ENCODE measurements at regions not wholly inside any gene's neighbourhood (a gene's known extent, or its start where the extent isn't known, plus 50 kb on each side); places are given as distances from the start of the nearest gene placed in this dataset.

- TF ChIP-seq GATA2 (IDR thresholded peaks at IDR 0.05; ENCODE audit: low read depth, low read length) (no peak), GATA3 (IDR thresholded peaks at IDR 0.05; ENCODE audit: low read depth, low read length) (no peak)
Observed at GRCh38 chr21:41052820-41053555, 115.0 kb upstream of the BACE2 start.

Data from SH-SY5Y (cell line).